HG02642 (cell line): ENCODE measurements at regions not wholly inside any gene's neighbourhood (a gene's known extent, or its start where the extent isn't known, plus 50 kb on each side); places are given as distances from the start of the nearest gene placed in this dataset.

Source experiments
- ATAC-seq: cut with Tn5 transposase; IDR thresholded peaks from one replicate; pipeline ENCODE4 v1.9.1; 2021; ENCODE audit warnings: mild to moderate bottlenecking; ENCODE audit not compliant: unreplicated experiment, poor library complexity

DNA sequence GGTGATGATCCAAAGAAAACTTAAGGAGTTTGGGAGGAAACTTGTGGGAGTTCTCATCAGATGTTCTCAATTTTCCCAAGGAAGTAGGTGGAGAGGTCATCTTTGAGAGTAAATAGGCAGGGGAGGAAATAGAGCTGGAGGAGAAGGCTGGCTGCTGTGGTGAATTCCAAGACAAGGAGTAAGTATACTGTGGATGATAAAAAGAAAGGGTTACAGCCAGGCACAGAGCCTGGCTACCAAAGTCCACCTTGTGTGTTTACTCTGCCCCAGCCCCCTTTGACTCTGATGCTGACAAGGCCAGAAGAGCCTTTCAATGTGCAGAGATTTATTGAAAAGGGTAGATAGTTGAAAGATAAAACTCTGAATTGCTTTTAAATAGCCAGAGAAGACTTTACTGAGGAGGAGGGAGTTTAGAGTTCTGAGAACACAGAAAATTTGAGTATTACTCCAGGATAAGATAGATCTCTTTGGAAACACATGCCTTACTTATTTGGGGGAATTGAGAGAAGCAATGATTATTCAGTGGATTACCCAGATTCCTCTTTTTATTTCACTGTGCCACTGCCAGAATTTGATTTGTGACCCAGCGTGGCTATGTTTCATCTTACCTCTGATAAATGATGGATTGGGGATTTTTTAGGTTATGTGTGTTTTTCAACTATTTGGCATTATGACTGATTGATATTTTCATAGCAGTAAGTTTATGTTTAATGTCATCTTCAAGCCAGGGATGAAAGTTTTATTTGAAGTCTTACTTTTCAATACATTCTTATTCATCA is 182.6 kb upstream of the JAG1 start:
- ATAC-seq = no peak

DNA sequence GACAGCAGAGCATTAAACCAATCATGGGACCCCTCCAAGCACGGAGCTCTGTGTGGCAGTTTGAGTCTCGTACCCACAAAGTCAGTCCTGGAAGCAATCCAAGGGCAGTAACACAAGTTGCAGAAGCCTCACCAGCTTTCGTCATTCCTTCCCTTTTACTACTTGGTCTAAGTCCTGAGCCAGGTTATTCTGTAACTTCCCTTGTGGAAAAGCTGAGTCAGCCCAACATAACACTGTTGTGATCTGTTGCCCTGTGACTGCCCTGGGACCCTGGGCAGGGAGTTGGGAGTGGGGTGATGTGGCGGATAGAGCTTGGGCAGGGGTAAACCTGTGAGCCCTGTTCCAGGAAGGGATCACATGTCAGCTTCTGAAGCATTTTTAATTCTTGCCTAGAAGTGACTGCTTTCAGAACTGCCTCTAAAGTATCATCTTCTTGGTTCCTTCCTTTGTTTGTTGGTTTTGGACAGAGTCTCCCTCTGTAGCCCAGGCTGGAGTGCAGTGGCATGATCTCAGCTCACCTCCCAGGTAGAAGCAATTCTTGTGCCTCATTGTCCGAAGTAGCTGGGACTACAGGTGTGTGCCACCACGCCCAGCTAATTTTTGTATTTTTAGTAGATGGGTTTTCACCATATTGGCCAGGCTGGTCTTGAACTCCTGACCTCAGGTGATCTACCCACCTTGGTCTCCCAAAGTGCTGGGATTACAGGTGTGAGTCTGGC is 183.7 kb upstream of the JAG1 start:
- no peak for ATAC-seq

DNA sequence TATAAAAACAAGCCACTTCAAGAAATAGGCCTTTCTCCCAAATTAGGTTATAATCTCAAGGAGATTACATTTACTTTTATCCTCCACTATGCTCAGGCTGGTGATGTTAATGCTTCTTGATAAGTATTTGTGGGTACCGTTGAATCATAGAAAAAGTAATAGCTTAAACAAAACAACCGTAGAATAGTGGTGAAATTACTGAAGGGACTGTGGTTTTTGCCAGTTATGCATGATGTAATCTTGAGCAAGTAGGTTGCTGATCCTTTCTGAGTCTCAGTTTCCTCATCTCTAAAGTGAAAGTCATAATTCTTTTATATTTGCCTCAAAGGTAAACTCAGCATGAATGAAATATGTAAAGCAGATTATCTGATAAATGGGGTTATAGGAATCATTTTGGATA is 187.3 kb upstream of the JAG1 start:
- no peak for ATAC-seq

DNA sequence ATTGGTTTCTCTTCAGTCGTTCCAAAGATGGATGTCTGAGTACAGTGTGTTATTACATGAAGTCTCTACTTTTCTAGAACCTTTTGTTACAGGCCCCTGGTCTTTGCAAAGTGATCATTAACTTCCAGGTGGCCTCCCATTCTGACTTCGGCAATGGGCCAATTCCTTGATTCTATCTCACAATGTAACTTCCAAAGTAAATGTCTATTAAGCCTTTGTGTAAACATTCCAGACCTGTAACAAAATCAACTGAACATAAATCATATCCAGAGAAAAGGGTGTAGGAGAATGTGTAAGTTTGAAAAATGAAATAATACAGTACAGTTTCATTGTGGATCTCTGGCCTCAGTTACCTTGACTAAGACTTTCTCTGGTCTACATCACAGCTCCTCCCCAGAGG is 187.8 kb upstream of the JAG1 start:
- ATAC-seq = no peak

DNA sequence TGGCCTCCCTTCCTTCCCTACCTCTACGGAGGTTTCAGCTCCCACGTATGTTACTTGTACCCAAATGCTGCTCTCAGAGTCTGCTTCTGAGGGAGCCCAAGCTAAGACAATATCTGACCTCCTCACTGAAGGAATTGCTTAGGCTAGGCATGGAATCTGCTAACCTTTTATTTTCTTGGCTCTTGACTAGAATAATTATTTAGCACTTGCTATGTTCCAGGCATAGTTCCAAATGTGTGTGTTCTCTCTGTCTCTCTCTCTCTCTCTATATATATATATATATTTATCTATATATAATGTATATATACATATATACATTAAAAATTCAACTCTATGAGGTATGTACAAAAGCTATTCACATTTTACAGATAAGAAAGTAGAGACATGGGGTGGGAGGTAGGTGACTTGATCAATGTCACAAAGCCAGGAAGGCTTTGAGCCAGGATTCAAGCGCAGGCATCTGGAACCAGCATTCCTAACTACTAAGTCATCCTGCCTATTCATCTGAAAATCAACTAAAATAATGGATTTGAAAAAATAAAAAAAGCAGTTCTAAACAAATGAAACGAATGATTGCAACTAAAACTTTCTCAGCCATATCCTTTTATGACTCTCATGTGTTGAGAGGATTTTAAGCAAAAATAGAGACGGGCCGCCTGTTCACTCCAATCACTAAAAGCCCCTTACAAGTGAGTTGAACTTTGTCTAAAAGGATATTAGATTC is 189.7 kb upstream of the JAG1 start:
- ATAC-seq = no peak

DNA sequence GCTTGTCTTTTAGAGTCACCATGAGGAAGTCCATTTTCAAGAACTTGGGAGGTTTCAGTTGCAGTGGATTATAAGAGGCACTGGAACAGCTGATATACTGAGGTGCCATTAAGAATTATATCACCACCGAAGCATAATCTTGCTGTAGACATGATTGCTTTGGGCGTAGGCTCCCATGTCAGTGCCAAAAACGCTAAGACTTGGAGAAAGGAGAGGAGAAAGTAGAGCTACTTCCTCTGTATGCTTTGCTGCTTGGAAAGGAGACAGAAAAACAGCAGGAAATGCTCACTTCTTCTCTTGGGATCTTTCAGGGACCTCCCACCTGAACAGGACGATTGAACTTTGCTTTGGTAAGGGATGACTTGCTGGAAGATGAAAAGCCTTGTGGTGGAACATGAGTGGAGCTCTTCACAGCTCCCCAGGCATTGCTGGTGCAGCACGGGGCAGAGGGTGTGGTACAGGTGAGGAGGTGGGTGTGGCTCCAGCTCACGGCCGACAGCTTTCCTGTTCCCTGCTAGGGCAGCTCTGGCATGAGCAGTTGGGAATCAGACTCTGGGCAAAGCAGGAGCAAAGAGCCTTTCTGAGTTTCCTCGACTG is 190.4 kb upstream of the JAG1 start:
- ATAC-seq = no peak

DNA sequence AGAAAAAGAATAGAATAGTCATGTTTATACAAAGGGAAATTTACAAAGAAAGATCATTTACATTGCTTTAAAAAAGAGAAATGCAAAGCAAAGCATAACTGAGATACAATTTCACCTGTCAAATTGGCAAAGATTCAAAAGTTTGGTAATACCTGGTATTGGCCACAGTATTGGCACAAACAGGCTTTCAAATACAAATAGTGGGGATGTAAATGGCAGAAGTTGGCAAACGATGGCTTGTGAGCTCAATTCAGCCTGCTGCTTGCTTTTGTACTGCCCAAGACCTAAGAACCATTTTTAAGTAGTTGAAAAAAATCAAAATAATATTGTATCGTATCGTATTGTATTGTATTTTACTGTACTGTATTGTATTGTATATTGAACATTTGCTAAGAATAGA is 194.5 kb upstream of the JAG1 start:
- ATAC-seq = no peak

DNA sequence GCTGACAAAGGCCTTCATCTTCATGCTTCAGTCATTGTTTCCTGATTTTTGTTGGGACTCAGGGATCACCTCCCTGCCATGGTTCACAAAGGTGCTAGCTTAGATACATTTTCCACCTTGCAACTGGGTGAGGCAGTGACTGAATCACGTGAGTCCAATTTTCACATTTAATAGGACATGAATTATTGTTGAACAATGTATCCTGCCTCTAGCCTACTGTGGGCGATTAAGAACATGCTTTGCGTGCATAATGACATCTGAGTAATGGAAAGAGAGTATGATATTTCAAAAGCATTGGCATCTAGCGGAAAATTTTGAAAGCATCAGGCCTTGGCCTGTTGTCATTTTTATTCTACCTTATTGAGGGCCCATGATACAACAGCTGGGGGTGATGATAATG is 199.2 kb upstream of the JAG1 start:
- no peak for ATAC-seq

DNA sequence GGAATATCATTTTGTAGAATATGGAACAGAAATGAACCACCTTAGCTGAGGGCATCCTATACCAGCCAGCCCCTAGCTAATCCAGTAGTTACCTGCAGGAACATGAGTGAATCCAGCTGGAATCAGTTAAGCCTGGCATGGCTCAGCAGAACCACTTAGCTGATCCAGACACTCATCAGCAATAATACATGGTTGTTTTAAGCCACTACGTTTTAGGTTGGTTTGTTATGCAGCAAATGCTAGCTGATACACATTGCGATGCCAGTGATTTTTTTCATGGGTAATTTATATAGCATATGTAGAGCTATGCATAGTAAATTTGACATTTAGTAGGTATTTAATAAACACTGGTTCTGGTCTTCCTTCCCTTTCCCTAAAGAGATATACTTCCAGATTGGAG is 201.9 kb upstream of the JAG1 start:
- no peak for ATAC-seq

DNA sequence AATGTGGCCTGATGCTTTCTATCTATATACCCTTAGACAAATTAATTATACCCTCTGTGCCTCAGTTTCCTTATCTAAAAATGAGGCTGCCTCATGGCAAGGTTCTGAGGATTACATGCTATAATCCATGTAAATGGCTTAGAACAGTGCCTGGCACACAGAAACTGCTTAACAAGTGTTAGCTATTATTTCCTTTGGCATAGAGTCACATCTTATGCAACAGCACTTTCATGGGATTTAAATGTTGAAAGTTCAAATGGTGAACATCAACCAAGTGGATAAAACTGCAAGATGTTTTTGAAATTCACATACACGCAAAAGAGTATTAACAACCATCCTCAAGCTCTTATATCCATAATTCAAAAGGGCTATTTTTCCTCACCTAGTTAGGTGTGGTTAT is 202.8 kb upstream of the JAG1 start:
- no peak for ATAC-seq

DNA sequence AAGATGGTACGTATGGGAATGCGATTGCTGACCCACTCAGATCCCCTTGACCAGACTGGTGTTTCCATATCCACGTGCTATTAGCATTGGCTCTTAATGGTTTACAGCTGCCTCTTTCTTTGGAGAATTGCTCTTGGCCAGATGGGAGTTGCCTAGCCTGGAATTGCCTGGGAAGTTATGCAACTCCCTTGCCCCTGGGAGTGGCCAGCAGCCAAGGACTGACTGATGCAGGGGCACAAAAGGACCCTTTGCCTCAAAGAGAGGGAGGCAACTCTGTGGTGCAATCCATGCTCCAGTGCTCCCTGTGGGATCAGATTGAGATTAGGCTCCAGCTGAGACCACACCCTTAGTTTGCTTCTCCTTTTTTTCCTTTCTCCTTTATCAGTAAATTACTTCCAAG is 203.5 kb upstream of the JAG1 start:
- no peak for ATAC-seq

DNA sequence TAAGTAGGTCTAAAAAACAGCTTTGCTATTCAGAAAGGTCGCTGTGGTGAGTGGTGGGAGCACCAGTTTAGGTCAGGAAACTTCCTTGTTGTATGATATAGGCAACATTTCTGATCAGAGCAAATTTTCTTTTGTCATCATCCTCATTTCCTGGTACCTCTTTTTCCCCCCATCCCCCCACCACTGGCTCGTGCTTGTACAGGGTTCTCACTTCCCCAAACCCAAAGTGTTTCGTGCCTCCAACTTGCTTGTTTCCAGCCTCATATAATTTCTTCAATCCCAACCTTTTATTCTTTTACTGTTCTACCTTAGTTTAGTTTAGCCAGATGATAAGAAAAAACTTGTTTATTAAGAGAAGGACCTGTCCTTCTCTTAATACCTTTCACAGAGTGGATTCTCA is 209.4 kb upstream of the JAG1 start:
- ATAC-seq = no peak

DNA sequence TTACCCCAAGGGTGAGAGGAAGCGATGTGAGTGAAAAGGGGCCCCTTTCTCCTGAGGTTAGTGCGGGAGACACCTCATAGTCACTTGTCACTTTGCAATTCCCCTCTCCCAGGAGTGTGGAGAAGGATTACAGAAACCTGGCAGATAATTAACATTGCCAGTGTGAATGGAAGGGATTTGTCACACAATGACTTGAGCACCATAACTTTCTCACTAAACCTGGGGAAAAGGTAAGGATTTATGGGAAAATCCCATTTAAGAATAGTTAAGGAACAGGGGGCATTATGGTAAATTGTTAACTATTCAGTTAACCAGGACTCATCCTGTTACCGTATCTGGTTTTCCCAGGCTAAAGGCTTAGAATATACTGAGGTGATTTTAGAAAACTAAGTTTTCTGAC is 219.5 kb upstream of the JAG1 start:
- no peak for ATAC-seq

DNA sequence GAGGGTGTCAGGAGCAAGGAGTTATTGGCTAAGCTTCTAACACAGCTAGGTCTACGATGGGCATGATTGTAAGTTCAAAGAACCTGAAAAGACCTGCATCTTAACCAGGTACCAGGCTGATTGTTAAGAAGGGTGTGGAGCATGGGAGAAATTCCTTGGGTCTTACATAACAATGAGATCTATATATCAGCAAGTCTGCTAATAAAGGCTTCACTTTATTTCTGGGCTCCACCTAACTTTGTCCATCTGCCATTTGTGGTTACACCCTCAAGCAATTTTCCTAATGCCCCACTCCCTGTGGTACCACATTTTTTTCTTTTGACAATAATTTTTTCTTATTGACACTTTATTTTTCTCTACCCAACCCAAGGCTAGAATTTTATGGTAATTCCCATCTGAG is 223.5 kb upstream of the JAG1 start:
- no peak for ATAC-seq

DNA sequence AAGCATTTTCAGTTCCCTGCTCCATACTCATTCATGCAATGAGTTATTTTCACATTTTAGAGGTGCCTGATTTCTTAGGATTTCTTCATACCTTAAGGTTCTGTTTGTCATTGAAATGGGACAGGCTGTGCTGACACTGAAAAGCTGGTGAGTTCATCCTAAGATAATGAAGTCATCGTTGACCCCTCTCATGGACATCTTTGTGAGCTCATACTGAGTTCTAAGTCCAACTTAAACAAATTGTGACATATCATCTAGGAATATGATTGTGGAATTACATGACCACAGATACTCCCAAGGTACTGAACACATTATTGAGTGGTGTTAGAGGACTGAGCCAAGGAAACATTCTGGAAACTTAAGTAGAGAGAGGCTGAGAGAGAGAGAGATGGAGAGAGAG is 224.8 kb upstream of the JAG1 start:
- ATAC-seq = no peak

DNA sequence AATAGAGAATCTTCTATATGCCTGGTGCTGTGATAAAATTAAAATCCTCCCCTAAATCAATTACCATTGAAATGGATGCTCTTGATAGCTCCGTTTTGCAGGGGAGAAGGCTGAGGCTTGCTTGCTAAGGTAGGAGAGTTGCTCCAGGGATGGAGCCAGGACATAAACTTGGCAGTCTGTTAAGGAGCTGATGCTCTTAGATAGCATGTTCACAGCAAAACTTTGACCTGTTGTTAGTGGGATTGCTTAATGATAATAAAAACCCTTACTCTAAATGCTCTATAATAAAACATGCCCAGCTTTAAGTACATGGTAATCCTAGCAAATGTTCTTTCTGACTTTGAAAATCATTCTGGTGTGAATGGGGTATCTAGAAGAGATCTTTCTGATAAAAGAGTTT is 228.4 kb upstream of the JAG1 start:
- no peak for ATAC-seq

DNA sequence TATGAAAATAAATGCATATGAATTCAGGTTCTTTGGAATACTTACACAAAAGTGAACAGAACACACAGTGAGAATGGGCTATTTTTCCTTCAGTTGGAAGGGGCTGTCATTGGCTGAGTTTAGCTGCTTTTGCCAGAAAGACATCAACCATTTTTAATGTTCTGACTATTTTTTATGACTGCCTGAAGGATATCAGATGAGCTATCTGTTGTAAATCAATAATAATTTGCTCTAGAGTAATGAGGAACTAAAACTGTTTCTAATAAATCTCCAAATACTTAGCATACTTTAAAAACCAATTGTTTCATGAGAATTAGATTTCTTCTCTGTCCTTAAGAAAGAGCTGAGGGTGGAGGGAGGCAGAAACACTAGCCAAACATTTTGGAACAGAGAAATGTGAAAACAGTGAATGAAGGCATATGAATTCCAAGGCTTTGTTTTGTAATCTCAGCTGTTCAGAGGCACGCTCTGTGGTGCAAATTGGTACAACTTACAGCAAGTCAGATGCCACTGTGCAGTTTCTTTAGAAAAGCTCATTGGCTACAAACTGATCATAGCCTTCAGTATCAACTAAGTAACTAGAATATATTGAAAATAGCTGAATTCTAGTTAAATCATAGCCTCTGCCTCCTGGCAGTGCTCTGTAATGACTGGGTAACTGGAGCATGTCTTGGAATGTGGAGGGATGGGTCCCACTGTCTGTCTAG is 228.9 kb upstream of the JAG1 start:
- no peak for ATAC-seq

DNA sequence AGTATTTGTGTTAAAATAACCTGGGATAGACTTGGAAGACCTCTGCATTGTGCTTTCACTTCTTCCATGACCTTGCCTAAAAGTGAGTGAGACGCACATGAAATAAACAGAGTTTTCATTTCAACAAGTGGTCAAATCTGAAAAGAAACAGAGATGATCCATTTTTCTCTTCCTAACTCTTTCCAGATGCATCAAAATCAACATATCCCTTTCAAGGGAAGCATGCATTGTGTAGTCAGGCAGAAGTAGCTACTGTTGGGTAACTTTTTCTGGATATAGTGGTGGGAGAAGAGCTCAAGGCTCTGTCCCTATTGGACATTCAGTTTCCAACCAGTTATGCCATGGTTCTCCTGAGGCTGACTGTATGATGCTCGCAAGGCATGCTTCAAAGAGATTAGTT is 233.0 kb upstream of the JAG1 start:
- ATAC-seq = no peak

DNA sequence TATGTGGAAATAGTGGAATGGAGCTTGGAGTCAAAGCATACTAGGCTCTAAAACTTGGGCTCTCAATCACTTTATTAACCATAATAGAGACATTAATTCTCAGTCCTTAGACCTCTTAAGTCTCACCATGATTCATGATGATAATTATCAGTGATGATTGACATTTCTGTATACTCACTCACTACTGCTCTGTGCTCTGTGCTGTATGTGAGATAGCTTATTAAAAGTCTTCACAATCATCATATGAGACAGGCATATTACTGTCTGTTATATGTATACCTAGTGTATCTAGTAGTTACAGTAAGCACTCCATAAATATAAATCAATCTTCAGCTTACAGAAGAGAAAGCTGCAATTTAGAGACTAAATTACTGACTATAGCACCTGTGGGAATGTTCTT is 236.0 kb upstream of the JAG1 start:
- ATAC-seq = no peak

DNA sequence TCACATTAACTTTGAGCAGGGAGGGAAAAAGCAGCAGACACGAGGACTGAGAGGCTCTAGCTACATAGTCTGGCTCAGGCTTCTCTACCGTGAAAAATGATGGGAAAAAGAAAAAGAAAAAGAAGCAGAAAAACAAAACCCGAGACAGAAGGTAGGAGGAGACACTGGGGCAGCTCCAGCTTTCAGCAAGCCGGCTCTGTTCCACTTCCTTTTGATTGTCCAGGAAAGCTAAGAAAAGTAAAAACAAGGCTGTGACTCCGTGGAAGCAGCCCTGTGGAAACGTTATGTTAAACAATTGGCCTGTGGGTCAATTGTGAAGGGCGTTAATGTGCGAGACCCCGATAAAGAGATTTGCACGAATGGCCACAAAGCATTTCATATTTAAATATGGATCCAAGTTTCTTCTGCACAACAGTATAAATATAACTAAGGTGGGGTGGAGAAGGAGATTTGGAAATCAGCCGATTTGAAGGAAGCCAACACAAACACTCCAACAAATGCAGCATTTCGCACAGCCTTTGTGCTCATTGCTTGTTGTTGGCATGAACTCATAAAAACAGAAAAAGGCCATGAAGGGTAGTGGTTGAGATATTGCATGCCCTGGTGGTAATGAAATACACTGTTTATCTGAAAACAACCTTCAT is 236.9 kb upstream of the JAG1 start:
- no peak for ATAC-seq
